Fibroblast of lung (primary cell): ENCODE measurements at regions not wholly inside any gene's neighbourhood (a gene's known extent, or its start where the extent isn't known, plus 50 kb on each side); places are given as distances from the start of the nearest gene placed in this dataset.

Source experiments
- EZH2 ChIP-seq: IDR thresholded peaks from 2 replicates; pipeline ENCODE4 v1.5.1; 2012; ENCODE audit warnings: low read length, control low read depth, mild to moderate bottlenecking; ENCODE audit errors: missing control alignments
- TF ChIP-seq, protein P1 (sequence below), 2 donors: IDR thresholded peaks in 1 of 2; conservative IDR thresholded peaks in 1 of 2; 1 replicate in 1 of 2; 2 replicates in 1 of 2; pipeline ENCODE4 v1.5.1; 2011 to 2012; ENCODE audit warnings: low read length in 2 of 2, control low read depth in 1 of 2, inconsistent platforms in 1 of 2, low read depth in 1 of 2, mild to moderate bottlenecking in 1 of 2

- TF ChIP-seq, protein P1, sequence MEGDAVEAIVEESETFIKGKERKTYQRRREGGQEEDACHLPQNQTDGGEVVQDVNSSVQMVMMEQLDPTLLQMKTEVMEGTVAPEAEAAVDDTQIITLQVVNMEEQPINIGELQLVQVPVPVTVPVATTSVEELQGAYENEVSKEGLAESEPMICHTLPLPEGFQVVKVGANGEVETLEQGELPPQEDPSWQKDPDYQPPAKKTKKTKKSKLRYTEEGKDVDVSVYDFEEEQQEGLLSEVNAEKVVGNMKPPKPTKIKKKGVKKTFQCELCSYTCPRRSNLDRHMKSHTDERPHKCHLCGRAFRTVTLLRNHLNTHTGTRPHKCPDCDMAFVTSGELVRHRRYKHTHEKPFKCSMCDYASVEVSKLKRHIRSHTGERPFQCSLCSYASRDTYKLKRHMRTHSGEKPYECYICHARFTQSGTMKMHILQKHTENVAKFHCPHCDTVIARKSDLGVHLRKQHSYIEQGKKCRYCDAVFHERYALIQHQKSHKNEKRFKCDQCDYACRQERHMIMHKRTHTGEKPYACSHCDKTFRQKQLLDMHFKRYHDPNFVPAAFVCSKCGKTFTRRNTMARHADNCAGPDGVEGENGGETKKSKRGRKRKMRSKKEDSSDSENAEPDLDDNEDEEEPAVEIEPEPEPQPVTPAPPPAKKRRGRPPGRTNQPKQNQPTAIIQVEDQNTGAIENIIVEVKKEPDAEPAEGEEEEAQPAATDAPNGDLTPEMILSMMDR (conservative IDR thresholded peaks at IDR 0.05 in 1 of 2, IDR thresholded peaks at IDR 0.05 in 1 of 2; ENCODE audit: low read depth in 1 of 2, low read length in 2 of 2) = no peak
- no peak for TF ChIP-seq EZH2
Observed at GRCh38 chr6:9638861-9639260, 776.0 kb downstream of the TFAP2A start.
